KG1 (cell line): ENCODE measurements at regions not wholly inside any gene's neighbourhood (a gene's known extent, or its start where the extent isn't known, plus 50 kb on each side); places are given as distances from the start of the nearest gene placed in this dataset.
A peak's percentile ranks its signal among the peaks of the same experiment; 100 is the strongest.

Experiments used
- DNase-seq: peaks from one replicate; lab custom pipeline; 2025; lab: John Stamatoyannopoulos, UW

DNA sequence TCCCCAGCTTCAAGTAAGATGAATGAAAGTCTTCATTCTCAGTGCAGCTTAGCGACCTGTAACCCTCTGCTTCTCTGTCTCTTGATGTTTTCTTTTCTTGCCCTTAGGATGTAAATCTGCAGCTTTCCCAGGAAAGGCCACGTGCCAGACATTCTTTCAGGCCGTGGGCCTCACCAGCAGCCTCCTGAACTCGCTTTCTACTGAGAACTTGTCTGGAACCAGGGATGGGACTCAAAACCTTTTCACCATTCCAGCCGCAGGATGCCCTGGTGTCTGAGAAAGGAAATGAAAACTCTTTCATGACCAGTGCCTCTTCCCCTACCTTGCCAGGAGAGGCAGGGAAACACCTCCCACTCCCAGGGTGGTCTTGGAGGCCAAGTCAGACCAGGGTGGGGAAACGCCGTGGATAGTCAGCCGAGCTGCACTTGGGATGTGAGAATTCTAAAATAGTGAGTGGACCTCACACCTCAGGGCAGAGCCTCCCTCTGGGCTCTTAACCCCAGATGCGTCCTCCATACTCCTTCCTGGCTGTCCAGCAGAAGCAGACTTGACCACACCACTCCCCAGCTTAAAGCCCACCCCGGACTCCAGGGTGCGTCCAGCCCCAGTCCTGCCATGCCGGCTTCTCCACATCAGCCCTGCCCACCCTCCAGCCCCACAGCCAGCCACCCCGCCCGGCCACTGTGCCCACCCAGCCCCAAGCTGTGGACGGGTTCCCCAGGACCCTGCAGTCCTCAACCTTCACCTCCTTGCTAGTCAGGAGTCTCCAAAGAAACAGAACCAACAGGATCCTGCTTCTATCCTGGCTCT, 115.5 kb downstream of the TWIST2 start:
- DNase-seq: no peak

DNA sequence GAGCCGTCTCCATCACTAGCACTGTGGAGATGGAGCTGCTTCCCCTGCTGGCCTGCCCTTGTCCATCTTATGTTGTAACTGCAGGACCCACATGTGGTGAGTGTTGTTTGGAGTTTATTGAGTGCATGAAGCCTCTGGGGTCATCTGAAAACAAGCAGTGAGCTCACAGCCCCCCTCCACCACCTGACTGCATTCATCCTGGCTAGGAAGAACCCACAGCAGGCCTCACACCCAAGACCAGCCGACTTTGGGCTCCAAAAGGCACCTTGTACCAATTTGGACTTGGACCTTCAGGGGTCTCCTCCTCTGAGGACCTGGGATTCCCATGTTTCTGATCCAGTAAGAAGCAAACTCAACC, 116.1 kb downstream of the TWIST2 start:
- DNase-seq: no peak

GRCh38 chr2:238964544-238965067, 116.7 kb downstream of the TWIST2 start:
- DNase-seq: no peak

- DNase-seq: no peak
Observed at GRCh38 chr2:238965371-238966071, 117.6 kb downstream of the TWIST2 start.

DNA sequence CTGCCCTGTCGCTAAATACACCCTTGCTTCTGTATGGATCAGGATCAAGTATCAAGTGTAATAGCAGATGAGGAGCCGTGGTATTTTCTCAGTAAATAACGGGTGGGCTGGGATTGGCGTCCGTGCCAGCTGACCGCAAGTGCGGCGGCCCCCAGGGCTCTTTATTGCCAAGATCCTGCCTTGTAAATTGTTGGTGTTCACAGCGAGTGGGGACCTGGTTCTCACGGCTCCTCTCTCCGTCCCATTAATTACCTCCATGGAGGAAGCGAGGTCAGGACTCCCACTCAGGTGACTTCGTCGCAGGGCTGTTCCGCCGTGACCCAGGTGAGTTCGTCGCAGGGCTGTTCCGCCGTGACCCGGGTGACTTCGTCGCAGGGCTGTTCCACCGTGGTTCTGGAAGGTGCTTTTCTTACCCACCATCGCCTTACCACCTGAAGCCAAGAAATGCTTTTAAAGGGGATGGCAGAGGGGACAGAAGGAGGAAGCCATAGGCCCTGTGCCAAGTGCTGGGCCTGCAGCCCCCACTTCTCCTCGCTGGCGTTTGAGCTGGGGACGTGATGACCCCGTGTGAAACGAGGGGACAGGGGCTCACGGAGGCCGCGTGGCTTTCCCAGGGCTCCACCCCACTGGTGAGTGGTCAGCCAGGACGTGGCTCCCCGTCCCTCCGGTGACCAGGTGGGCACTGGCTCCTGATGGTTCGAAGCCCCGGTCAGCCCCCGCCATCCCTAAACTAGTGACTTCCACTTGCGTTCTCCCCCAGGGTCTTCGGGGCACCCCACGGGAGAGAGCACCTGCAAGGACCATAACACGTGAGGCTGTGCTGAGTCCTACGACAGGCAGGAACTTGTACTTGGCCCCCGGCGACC, 118.4 kb downstream of the TWIST2 start:
- no peak for DNase-seq

DNA sequence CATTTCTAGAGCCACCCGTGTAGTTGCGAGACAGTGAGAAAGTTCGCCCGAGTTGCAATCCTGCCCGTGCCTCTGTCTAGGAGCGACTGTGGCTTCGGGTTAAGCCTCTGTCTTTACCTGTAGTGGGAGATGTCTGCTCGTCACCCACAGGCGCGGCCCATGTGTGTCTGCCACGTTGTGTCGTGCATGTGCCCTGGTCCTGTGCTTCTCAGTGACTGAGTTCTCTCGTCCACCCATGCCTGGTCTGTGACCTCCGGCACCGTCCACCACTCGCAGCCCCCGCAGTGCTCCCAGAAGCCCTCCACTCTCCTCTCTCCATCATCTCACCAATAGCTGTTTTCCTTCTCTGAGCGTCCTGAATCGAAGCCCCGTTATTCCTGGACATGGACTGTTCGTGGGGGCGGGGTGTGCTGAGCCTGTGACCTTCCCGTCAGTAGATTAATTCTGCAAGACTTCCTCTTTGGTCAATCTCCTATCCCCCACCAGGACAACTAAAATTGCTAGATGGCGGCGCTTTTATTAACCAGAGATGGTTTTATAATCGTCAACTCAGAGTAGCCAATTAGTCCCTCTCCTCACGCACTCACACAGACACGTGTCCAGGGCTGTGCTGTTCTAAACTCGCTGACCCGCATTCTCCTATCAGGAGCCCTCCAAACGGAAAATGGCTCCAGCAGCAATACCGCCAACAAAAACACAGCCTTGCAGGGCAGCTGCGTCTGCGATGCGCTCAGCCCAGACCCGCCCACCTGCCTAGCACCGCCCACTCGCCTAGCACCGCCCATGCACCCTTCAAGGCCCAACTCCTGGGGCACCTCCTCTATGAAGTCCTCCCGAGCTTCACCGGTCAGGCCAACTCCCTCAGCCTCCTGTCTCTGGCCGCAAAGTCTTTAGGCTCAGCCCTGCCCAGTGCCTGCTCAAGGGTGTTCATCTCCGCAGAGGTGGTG, 119.4 kb downstream of the TWIST2 start:
- no peak for DNase-seq

DNA sequence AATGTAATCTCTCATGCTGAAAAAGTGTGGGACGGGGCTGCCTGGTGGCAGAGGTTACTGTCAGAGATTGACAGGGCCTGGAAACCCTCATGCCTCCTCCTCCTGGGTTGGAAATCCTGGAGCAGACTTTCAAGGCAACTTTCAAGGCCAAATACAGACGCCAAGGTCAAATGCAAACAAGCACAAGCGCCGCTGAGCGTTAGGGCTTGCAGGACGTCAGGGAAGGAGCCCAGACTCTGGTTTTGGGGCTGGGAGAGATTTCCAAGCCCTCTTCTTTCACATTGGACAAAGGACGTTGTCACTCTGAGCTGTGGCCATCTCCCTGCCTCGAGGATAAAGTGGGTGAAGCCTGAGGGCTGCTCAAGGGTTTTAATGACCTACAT, 120.1 kb downstream of the TWIST2 start:
- DNase-seq: no peak

DNA sequence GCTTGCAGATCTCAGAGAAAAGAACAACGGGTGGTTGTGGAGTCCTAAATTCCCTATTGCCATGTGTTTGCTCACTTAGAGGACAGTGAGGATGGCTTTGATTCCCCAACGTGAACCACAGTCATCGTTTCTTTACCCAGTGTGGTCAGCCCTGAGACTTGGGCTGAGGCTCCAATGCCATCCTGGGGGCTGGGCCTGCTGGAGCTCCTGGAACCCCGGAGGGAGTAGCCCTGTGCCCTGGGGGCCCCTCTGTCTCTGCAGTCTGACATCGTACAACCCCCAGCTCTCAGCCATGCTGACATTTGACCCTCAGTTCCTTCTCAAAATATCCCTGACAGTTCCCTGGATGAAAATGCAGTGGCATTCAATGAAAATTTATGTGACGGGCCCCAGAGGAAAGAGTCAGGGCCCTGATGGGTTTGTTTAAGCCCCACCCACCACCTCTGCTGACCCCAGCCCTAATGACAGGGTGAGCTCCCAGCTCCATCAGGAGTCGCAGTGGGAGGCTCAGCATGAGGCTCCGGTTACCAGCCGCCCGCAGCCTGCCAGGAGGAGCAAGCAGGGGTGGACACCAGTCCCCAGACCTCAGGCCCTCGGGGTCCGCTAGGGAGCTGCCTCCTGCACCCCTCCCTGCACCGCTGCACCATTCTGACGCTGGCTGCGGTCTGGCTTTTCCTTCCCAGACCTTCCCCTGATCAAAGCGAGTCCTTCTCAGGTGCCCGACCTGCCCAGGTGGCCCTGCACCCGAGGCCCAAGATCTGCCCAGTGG, 120.9 kb downstream of the TWIST2 start:
- DNase-seq: no peak

DNA sequence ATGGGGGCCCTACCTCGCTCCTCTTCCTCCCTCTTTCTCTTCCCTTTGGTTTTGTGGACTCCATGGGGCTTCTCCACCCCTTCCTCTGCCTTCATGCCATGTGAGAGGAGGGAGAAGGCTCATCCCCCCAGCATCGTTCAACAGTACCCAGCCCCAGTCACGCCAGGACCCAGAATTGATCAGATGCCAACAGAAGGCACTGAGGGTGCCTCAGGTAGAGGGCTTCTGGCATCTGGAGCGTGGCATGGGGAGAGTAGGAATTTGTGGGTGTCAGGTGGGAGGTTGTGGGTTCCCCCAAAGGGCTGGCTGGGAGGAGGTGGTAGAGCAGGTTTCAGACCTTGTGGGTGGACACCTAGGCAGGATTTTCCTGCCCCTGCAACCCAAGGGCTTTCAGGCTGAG, 122.0 kb downstream of the TWIST2 start:
- DNase-seq: no peak

GRCh38 chr2:238970553-238971081, 122.7 kb downstream of the TWIST2 start:
- peak; percentile 3 for DNase-seq

DNA sequence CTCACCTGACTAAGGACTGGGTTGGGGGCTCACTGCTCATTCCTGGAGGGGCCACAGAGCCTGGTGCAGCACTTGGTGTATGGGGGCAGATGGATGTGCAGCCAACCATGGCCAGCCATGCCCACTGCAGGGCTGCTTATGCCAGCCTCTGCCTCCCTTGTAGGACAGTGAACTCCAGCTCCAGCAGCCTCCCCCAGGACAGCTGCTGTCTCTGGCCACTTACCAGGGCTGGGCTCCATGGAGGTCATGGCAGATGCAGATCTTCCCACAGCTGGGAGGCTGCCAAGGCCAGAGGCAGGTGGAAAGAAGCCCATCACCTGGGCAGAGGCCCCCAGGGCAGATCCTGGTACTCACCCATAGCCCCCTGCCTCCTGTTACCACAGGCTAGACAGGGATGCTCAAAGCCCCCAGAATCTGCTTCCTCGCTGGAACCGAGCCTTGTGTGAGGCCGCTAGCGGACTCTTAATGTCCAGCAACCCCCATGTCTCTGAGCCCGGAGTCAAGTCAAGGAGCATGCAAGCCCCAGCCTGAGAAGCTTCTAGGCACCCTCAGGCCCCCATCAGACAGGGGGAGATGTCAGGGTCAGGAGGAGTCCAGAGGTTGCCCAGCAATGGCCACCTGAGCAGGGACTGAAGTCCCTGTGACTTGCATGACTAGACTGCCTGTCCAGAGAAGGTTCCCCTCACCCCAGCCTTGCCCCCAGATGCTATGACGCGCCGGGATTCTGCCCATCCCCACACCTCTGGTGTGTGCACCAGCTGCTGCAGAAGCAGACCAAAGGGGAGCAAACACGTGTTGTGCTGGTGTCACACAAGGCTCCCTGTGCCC, 123.6 kb downstream of the TWIST2 start:
- DNase-seq: no peak

DNA sequence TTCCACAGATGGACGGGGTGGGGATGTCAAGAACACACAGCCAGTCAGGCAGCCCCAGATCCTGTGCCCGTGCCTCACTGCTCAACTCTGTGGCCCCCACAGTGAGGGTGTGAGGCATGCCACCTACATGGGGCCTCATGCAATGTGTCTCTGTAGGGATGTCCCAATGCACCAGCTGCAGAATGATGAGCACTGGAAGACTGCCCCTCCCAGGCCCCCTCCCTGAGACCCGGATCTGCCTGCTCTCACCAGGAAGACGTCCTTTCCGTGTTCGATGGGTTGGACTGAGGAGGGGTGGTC, 124.2 kb downstream of the TWIST2 start:
- no peak for DNase-seq

DNA sequence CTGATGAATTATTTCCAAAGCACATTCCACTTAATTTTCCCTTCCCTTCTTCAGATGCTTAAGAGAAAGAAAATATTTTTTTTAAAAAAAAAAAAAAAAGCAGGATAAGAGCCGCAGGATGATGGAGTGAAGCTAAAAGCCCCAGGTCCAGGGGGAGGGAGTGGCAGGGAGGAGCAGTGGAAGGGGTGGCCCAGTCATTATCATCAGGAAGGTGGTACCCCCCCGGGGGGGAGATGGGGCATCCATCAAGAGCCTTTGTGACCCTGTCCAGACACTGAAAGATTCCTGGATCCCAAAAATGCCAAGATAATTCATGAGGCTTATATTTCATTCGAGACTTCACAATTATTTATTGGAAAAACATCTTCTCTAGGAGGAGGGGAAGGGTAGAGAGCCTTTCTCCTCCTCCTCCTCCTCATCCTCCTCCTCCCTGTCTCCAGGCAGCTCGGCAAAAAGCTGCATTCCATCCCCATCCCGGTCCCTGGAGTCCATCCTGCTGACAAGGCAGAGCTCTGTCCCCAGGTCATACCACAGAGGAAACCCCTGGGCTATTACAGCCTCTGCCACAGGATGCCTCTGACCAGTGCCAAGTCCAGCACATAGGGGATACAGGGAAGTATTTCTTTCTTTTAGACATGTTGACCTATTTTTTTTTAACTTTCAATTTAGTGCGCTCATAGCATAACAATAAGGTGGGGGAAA, 125.3 kb downstream of the TWIST2 start:
- DNase-seq: no peak

GRCh38 chr2:238974081-238974480, 126.2 kb downstream of the TWIST2 start:
- DNase-seq: no peak

DNA sequence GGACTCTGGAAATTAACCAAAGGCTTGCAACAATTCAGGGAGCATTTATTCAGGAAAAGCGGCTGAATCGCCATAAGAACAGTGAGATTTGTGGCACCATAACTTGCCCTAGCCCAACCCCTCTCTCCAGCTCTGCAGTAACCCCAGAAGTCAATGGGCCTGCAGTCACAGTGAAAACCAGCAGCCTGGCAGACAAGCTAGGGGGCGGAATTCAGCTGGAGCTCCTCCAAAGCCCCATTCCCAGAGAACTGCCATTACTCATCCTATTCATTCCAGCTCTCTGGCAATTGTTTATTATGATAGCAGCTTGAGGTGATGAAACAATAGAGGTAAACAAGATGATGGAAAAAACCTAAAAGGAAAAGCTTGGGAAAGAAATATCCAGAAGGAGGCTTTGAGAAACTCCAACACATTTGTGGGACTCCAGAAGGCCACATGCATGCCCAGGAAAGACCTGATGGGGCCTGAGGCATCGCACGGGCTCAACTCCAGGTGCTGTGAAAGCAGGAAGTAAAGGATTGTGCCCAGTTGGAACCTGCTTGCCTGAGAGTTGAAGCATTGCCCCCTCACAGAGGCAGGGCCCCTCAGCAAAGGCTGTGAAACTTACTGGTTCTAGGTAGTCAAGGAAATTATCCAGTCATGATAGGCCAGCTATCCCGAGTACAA, 126.7 kb downstream of the TWIST2 start:
- DNase-seq: no peak

- no peak for DNase-seq
Observed at GRCh38 chr2:238975408-238975807, 127.5 kb downstream of the TWIST2 start.

DNA sequence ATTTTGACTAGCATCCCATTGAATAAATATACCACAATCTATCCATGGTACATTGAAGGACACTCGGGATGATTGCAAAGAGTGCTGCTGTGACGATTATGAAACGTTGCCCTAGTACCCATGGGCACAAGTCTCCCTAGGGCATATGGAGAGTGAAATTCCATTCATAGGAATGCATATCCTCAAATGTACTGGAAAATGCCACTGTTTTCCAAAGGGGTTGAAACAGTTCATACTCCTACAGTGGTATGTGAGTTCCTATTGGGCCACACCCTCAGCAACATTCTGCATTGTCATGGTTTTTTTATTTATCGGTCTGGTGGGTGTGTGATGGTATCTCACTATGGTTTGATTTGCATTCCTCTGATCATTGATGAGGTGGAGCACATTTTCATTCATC, 130.6 kb downstream of the TWIST2 start:
- no peak for DNase-seq

- DNase-seq: no peak
Observed at GRCh38 chr2:238979636-238980035, 131.8 kb downstream of the TWIST2 start.
